ENCODE measurements at regions not wholly inside any gene's neighbourhood (a gene's known extent, or its start where the extent isn't known, plus 50 kb on each side); places are given as distances from the start of the nearest gene placed in this dataset.

- Histone ChIP-seq H3K79me2 (ENCODE audit: insufficient read depth, low read length) (no peaks in the 10 kb centered on the region), H3K9me3 (replicated peaks in 1 of 2; ENCODE audit: control insufficient read depth in 1 of 2, insufficient read depth in 1 of 2, low read length in 2 of 2) (no peaks in the 10 kb centered on the region), H3K9ac (ENCODE audit: insufficient read depth, low read length, poor library complexity, severe bottlenecking) (no peak overlapping the region), H2AFZ (ENCODE audit: insufficient read depth, low read depth, low read length, poor library complexity, severe bottlenecking) (no peak overlapping the region), H3K4me1 (ENCODE audit: control insufficient read depth in 1 of 2, insufficient read depth in 2 of 2, low read length in 2 of 2) (no peaks in the 10 kb centered on the region), H3K4me2 (replicated peaks; ENCODE audit: extremely low read depth, low read length, poor library complexity, severe bottlenecking) (no peak overlapping the region), H3K4me3 (replicated peaks in 1 of 3; ENCODE audit: low read depth in 2 of 3, low read length in 3 of 3) (no peak overlapping the region), H3K27me3 (ENCODE audit: control insufficient read depth in 2 of 2, insufficient read depth in 2 of 2, low read length in 2 of 2) (no peaks in the 10 kb centered on the region), H3K36me3 (replicated peaks in 1 of 2; ENCODE audit: control insufficient read depth in 1 of 2, insufficient read depth in 2 of 2, low read length in 2 of 2) (no peaks in the 10 kb centered on the region), H3K27ac (ENCODE audit: low read depth in 1 of 2, low read length in 2 of 2) (no peak overlapping the region), H4K20me1 (ENCODE audit: insufficient read depth, low read length) (no peaks in the 10 kb centered on the region)
- no peak for TF ChIP-seq CTCF (IDR thresholded peaks at IDR 0.05)
- Mint-ChIP-seq H3K27ac (no peak overlapping the region), H3K27me3 (ENCODE audit: low read depth in 3 of 3) (peaks cover 0 to 3% (median 3%) of the 10 kb centered on the region in 3 donors), H3K9me3 (no peaks in the 10 kb centered on the region), H3K4me1 (no peaks in the 10 kb centered on the region), H3K36me3 (no peaks in the 10 kb centered on the region), H3K4me3 (no peak overlapping the region)
- intact Hi-C loops (cut with micrococcal nuclease) = loop anchor here in 1 of 2 donors (10.0 kb wide), 1 partner anchor 96 kb away; no protein-coding TSS in a partner anchor
- DNase-seq = no peak
Observed at GRCh38 chr5:168211245-168211644, 80.2 kb upstream of the WWC1 start.

- H3K9ac ChIP-seq (ENCODE audit: insufficient read depth, low read length, poor library complexity, severe bottlenecking) = no peak overlapping the region
- Mint-ChIP-seq H3K27me3 (ENCODE audit: low read depth in 3 of 3) (peaks cover 0 to 3% (median 3%) of the 10 kb centered on the region in 3 donors), H3K4me1 (no peaks in the 10 kb centered on the region), H3K27ac (no peak overlapping the region), H3K4me3 (no peak overlapping the region), H3K9me3 (no peaks in the 10 kb centered on the region), H3K36me3 (no peaks in the 10 kb centered on the region)
- no peaks in the 10 kb centered on the region for H3K79me2 ChIP-seq (ENCODE audit: insufficient read depth, low read length)
- H4K20me1 ChIP-seq (ENCODE audit: insufficient read depth, low read length) = no peaks in the 10 kb centered on the region
- intact Hi-C loops (cut with micrococcal nuclease) = loop anchor here in 1 of 2 donors (10.0 kb wide), 1 partner anchor 97 kb away; no protein-coding TSS in a partner anchor
- 96% methylated on average over 4 of the region's 6 CpGs for WGBS (ENCODE audit: insufficient coverage)
- no peak overlapping the region for H3K4me3 ChIP-seq (replicated peaks in 1 of 3; ENCODE audit: low read depth in 2 of 3, low read length in 3 of 3)
- H3K9me3 ChIP-seq (replicated peaks in 1 of 2; ENCODE audit: control insufficient read depth in 1 of 2, insufficient read depth in 1 of 2, low read length in 2 of 2) = no peaks in the 10 kb centered on the region
- H2AFZ ChIP-seq (ENCODE audit: insufficient read depth, low read depth, low read length, poor library complexity, severe bottlenecking) = no peak overlapping the region
- no peaks in the 10 kb centered on the region for H3K36me3 ChIP-seq (replicated peaks in 1 of 2; ENCODE audit: control insufficient read depth in 1 of 2, insufficient read depth in 2 of 2, low read length in 2 of 2)
- H3K27ac ChIP-seq (ENCODE audit: low read depth in 1 of 2, low read length in 2 of 2) = no peak overlapping the region
- no peaks in the 10 kb centered on the region for H3K27me3 ChIP-seq (ENCODE audit: control insufficient read depth in 2 of 2, insufficient read depth in 2 of 2, low read length in 2 of 2)
- DNase-seq = no peak
- H3K4me1 ChIP-seq (ENCODE audit: control insufficient read depth in 1 of 2, insufficient read depth in 2 of 2, low read length in 2 of 2) = no peaks in the 10 kb centered on the region
- no peak overlapping the region for H3K4me2 ChIP-seq (replicated peaks; ENCODE audit: extremely low read depth, low read length, poor library complexity, severe bottlenecking)
- TF ChIP-seq CTCF (IDR thresholded peaks at IDR 0.05) = no peak
Observed at GRCh38 chr5:168211936-168212335, 79.5 kb upstream of the WWC1 start.

Data from CD14-positive monocyte (primary cell).